WTC11 (cell line): ENCODE measurements at regions not wholly inside any gene's neighbourhood (a gene's known extent, or its start where the extent isn't known, plus 50 kb on each side); places are given as distances from the start of the nearest gene placed in this dataset.

Experiments used
- ATAC-seq: fragments of 200-7000 bp; cut with Tn5 transposase; 2 replicates; pipeline ENCODE4 v1.10.0; 2021; ENCODE audit warnings: mild to moderate bottlenecking, moderate library complexity
- CTCF ChIA-PET: fragments of 300-600 bp; sonication (Branson Sonifier 250); formaldehyde crosslinking; loops from one replicate; lab custom pipeline; 2021; ENCODE audit warnings: antibody characterized with exemption; lab: Charles Lee
- POLR2A ChIA-PET: fragments of 350-600 bp; sonication (Branson Sonifier 250); formaldehyde crosslinking; loops from one replicate; lab custom pipeline; 2021; ENCODE audit warnings: antibody characterized with exemption; lab: Charles Lee
- DNase-seq: peaks from one replicate; pipeline ENCODE4 v3.0.0; 2021; ENCODE audit warnings: low spot score
- H3K27ac Mint-ChIP-seq: 2 replicates; pipeline ENCODE4 v1.8.0; 2021; ENCODE audit warnings: mixed read lengths
- H3K27me3 Mint-ChIP-seq: 2 replicates; pipeline ENCODE4 v1.8.0; 2021; ENCODE audit warnings: low read depth, mild to moderate bottlenecking, moderate library complexity, mixed read lengths
- H3K36me3 Mint-ChIP-seq: 2 replicates; pipeline ENCODE4 v1.8.0; 2021; ENCODE audit warnings: mixed read lengths
- H3K4me1 Mint-ChIP-seq: 2 replicates; pipeline ENCODE4 v1.8.0; 2022; ENCODE audit warnings: mixed read lengths
- H3K4me3 Mint-ChIP-seq: 2 replicates; pipeline ENCODE4 v1.8.0; 2021; ENCODE audit warnings: mild to moderate bottlenecking, moderate library complexity, mixed read lengths
- H3K9me3 Mint-ChIP-seq: 2 replicates; pipeline ENCODE4 v1.8.0; 2021; ENCODE audit warnings: mixed read lengths
- CREM ChIP-seq: sonication (generic); formaldehyde crosslinking; IDR thresholded peaks from 2 replicates; pipeline ENCODE4 v1.8.1; 2022; ENCODE audit warnings: mild to moderate bottlenecking, missing genetic modification reagents, moderate library complexity
- ESRRA ChIP-seq: sonication (generic); formaldehyde crosslinking; IDR thresholded peaks from 2 replicates; pipeline ENCODE4 v1.8.1; 2022; ENCODE audit warnings: mild to moderate bottlenecking, missing genetic modification reagents, borderline replicate concordance
- GRHL2 ChIP-seq: fragments of 250-450 bp; sonication (Bioruptor Pico); IDR thresholded peaks from 2 replicates; pipeline ENCODE4 v1.8.0; 2022; ENCODE audit warnings: mild to moderate bottlenecking, moderate library complexity; ENCODE audit not compliant: insufficient replicate concordance, severe bottlenecking
- HMGXB4 ChIP-seq: sonication (generic); formaldehyde crosslinking; IDR thresholded peaks from 2 replicates; pipeline ENCODE4 v1.8.1; 2023; ENCODE audit warnings: mild to moderate bottlenecking, moderate library complexity, missing genetic modification reagents
- IRF2 ChIP-seq: sonication (generic); formaldehyde crosslinking; IDR thresholded peaks from 2 replicates; pipeline ENCODE4 v1.8.0; 2022; ENCODE audit warnings: low read depth, missing genetic modification reagents, borderline replicate concordance
- JAZF1 ChIP-seq: fragments of 250-450 bp; sonication (Bioruptor Pico); IDR thresholded peaks from 2 replicates; pipeline ENCODE4 v1.9.0; 2021; ENCODE audit warnings: moderate library complexity, mild to moderate bottlenecking, inconsistent platforms
- SP1 ChIP-seq: sonication (generic); formaldehyde crosslinking; conservative IDR thresholded peaks from 2 replicates; pipeline ENCODE4 v1.8.1; 2022; ENCODE audit warnings: missing genetic modification reagents
- STAT6 ChIP-seq: sonication (generic); formaldehyde crosslinking; conservative IDR thresholded peaks from 2 replicates; pipeline ENCODE4 v1.8.1; 2023; ENCODE audit warnings: mild to moderate bottlenecking, low read depth, missing genetic modification reagents, moderate library complexity
- TEAD1 ChIP-seq: sonication (generic); formaldehyde crosslinking; IDR thresholded peaks from 2 replicates; pipeline ENCODE4 v1.8.0; 2022; ENCODE audit warnings: mild to moderate bottlenecking, missing genetic modification reagents
- TP53 ChIP-seq: sonication (generic); formaldehyde crosslinking; IDR thresholded peaks from 2 replicates; pipeline ENCODE4 v1.8.1; 2023; ENCODE audit warnings: mild to moderate bottlenecking, missing genetic modification reagents
- ZNF219 ChIP-seq: sonication (generic); formaldehyde crosslinking; IDR thresholded peaks from 2 replicates; pipeline ENCODE4 v1.8.0; 2023; ENCODE audit warnings: missing genetic modification reagents, mild to moderate bottlenecking, borderline replicate concordance
- ZNF396 ChIP-seq: fragments of 250-450 bp; sonication (Bioruptor Pico); IDR thresholded peaks from 2 replicates; pipeline ENCODE4 v1.8.0; 2021; ENCODE audit warnings: mild to moderate bottlenecking, moderate library complexity, borderline replicate concordance
- ZNF416 ChIP-seq: fragments of 250-450 bp; sonication (Bioruptor Pico); IDR thresholded peaks from 2 replicates; pipeline ENCODE4 v1.9.0; 2021; ENCODE audit warnings: mild to moderate bottlenecking, inconsistent platforms
- TF ChIP-seq, protein P1 (sequence below): fragments of 250-450 bp; sonication (Bioruptor Pico); IDR thresholded peaks from 2 replicates; pipeline ENCODE4 v2.1.2; 2022; ENCODE audit warnings: mild to moderate bottlenecking, moderate library complexity
- TF ChIP-seq, protein P2 (sequence below): sonication (generic); formaldehyde crosslinking; IDR thresholded peaks from 2 replicates; pipeline ENCODE4 v1.8.0; 2023; ENCODE audit warnings: mild to moderate bottlenecking, missing genetic modification reagents
- TF ChIP-seq, protein P3 (sequence below): sonication (generic); formaldehyde crosslinking; IDR thresholded peaks from 2 replicates; pipeline ENCODE4 v1.8.1; 2023; ENCODE audit warnings: mild to moderate bottlenecking, missing genetic modification reagents
- TF ChIP-seq, protein P4 (sequence below): fragments of 200-600 bp; IDR thresholded peaks from 2 replicates; pipeline ENCODE4 v1.8.0; 2022; ENCODE audit warnings: antibody characterized with exemption
- TF ChIP-seq, protein P5 (sequence below): fragments of 250-450 bp; sonication (Bioruptor Pico); IDR thresholded peaks from 2 replicates; pipeline ENCODE4 v1.9.0; 2021; ENCODE audit warnings: mild to moderate bottlenecking, borderline replicate concordance

DNA sequence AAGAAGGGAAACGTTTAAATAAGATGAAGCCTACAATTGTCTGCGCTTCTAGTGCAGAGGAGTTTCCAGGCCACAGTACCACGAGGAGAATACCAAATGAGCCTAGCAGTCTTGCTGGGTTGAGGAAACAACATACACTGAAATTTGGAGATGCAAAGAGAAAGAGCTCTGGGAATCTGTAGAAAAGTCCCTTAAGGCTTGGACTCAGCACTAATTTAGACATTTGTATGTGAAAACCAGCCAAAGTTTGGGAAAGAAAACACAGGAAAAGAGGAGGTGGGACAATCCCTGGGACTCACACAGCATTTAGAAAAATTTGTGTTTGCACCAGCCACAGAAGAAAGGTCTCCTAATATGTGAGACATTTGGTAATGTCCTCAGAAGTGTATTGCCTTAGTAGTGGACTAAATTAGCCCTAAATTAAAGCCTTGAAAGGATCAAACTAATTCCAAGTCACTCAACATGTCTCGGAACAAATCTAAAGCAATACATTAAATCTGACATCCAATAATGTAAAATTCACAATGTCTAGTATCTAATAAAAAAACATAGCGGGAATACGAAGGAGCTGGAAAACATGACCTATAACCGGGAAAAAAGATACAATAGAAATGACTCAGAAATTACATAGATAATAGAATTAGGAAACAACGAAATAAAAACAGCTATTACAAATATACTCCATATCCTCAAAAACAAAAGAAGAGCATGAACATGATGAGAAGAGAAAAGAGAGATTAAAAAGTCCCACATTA is 187.1 kb upstream of the NAMPT start:
- no peaks in the 10 kb centered on the region for H3K36me3 Mint-ChIP-seq
- no peak for TF ChIP-seq HMGXB4 (CRISPR knock-in tag)
- TF ChIP-seq TEAD1 (CRISPR knock-in tag) = no peak
- TF ChIP-seq STAT6 (CRISPR knock-in tag) = no peak
- TF ChIP-seq, protein P1, sequence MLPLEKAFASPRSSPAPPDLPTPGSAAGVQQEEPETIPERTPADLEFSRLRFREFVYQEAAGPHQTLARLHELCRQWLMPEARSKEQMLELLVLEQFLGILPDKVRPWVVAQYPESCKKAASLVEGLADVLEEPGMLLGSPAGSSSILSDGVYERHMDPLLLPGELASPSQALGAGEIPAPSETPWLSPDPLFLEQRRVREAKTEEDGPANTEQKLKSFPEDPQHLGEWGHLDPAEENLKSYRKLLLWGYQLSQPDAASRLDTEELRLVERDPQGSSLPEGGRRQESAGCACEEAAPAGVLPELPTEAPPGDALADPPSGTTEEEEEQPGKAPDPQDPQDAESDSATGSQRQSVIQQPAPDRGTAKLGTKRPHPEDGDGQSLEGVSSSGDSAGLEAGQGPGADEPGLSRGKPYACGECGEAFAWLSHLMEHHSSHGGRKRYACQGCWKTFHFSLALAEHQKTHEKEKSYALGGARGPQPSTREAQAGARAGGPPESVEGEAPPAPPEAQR (CRISPR knock-in tag) = no peak
- TF ChIP-seq ZNF396 (CRISPR knock-in tag) = no peak
- TF ChIP-seq TP53 (CRISPR knock-in tag) = no peak
- no peak for TF ChIP-seq SP1
- no peak for TF ChIP-seq IRF2 (CRISPR knock-in tag)
- no peak for TF ChIP-seq ESRRA (CRISPR knock-in tag)
- no peak for TF ChIP-seq CREM
- TF ChIP-seq ZNF219 (CRISPR knock-in tag) = no peak
- TF ChIP-seq JAZF1 (CRISPR knock-in tag) = no peak
- TF ChIP-seq, protein P2, sequence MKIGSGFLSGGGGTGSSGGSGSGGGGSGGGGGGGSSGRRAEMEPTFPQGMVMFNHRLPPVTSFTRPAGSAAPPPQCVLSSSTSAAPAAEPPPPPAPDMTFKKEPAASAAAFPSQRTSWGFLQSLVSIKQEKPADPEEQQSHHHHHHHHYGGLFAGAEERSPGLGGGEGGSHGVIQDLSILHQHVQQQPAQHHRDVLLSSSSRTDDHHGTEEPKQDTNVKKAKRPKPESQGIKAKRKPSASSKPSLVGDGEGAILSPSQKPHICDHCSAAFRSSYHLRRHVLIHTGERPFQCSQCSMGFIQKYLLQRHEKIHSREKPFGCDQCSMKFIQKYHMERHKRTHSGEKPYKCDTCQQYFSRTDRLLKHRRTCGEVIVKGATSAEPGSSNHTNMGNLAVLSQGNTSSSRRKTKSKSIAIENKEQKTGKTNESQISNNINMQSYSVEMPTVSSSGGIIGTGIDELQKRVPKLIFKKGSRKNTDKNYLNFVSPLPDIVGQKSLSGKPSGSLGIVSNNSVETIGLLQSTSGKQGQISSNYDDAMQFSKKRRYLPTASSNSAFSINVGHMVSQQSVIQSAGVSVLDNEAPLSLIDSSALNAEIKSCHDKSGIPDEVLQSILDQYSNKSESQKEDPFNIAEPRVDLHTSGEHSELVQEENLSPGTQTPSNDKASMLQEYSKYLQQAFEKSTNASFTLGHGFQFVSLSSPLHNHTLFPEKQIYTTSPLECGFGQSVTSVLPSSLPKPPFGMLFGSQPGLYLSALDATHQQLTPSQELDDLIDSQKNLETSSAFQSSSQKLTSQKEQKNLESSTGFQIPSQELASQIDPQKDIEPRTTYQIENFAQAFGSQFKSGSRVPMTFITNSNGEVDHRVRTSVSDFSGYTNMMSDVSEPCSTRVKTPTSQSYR = no peak
- TF ChIP-seq ZNF416 = no peak
- ChIA-PET POLR2A (no interaction called here), CTCF (no interaction called here)
- peaks cover 23% of the 10 kb centered on the region for H3K4me1 Mint-ChIP-seq
- no peak overlapping the region for H3K4me3 Mint-ChIP-seq
- H3K27me3 Mint-ChIP-seq = no peaks in the 10 kb centered on the region
- H3K9me3 Mint-ChIP-seq = peaks cover 32% of the 10 kb centered on the region
- H3K27ac Mint-ChIP-seq = no peak overlapping the region
- ATAC-seq (no peak), DNase-seq (no peak)

GRCh38 chr7:106471021-106471420 is 186.2 kb upstream of the NAMPT start:
- no peak for ATAC-seq
- Mint-ChIP-seq H3K4me1 (peaks cover 31% of the 10 kb centered on the region), H3K27ac (no peak overlapping the region), H3K9me3 (peaks cover 39% of the 10 kb centered on the region), H3K4me3 (no peak overlapping the region), H3K36me3 (peaks cover 2% of the 10 kb centered on the region; the same call in 1 of the 2 replicates), H3K27me3 (no peaks in the 10 kb centered on the region)
- ChIA-PET CTCF (no interaction called here), POLR2A (no interaction called here)
- no peak for DNase-seq
- no peak for TF ChIP-seq JAZF1 (CRISPR knock-in tag)
- TF ChIP-seq, protein P3, sequence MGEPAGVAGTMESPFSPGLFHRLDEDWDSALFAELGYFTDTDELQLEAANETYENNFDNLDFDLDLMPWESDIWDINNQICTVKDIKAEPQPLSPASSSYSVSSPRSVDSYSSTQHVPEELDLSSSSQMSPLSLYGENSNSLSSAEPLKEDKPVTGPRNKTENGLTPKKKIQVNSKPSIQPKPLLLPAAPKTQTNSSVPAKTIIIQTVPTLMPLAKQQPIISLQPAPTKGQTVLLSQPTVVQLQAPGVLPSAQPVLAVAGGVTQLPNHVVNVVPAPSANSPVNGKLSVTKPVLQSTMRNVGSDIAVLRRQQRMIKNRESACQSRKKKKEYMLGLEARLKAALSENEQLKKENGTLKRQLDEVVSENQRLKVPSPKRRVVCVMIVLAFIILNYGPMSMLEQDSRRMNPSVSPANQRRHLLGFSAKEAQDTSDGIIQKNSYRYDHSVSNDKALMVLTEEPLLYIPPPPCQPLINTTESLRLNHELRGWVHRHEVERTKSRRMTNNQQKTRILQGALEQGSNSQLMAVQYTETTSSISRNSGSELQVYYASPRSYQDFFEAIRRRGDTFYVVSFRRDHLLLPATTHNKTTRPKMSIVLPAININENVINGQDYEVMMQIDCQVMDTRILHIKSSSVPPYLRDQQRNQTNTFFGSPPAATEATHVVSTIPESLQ (CRISPR knock-in tag) = no peak
- TF ChIP-seq GRHL2 = no peak
- TF ChIP-seq, protein P4, sequence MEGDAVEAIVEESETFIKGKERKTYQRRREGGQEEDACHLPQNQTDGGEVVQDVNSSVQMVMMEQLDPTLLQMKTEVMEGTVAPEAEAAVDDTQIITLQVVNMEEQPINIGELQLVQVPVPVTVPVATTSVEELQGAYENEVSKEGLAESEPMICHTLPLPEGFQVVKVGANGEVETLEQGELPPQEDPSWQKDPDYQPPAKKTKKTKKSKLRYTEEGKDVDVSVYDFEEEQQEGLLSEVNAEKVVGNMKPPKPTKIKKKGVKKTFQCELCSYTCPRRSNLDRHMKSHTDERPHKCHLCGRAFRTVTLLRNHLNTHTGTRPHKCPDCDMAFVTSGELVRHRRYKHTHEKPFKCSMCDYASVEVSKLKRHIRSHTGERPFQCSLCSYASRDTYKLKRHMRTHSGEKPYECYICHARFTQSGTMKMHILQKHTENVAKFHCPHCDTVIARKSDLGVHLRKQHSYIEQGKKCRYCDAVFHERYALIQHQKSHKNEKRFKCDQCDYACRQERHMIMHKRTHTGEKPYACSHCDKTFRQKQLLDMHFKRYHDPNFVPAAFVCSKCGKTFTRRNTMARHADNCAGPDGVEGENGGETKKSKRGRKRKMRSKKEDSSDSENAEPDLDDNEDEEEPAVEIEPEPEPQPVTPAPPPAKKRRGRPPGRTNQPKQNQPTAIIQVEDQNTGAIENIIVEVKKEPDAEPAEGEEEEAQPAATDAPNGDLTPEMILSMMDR = no peak
- TF ChIP-seq, protein P5, sequence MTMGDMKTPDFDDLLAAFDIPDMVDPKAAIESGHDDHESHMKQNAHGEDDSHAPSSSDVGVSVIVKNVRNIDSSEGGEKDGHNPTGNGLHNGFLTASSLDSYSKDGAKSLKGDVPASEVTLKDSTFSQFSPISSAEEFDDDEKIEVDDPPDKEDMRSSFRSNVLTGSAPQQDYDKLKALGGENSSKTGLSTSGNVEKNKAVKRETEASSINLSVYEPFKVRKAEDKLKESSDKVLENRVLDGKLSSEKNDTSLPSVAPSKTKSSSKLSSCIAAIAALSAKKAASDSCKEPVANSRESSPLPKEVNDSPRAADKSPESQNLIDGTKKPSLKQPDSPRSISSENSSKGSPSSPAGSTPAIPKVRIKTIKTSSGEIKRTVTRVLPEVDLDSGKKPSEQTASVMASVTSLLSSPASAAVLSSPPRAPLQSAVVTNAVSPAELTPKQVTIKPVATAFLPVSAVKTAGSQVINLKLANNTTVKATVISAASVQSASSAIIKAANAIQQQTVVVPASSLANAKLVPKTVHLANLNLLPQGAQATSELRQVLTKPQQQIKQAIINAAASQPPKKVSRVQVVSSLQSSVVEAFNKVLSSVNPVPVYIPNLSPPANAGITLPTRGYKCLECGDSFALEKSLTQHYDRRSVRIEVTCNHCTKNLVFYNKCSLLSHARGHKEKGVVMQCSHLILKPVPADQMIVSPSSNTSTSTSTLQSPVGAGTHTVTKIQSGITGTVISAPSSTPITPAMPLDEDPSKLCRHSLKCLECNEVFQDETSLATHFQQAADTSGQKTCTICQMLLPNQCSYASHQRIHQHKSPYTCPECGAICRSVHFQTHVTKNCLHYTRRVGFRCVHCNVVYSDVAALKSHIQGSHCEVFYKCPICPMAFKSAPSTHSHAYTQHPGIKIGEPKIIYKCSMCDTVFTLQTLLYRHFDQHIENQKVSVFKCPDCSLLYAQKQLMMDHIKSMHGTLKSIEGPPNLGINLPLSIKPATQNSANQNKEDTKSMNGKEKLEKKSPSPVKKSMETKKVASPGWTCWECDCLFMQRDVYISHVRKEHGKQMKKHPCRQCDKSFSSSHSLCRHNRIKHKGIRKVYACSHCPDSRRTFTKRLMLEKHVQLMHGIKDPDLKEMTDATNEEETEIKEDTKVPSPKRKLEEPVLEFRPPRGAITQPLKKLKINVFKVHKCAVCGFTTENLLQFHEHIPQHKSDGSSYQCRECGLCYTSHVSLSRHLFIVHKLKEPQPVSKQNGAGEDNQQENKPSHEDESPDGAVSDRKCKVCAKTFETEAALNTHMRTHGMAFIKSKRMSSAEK = no peak
